Spinal cord (tissue), 9 donors: ENCODE measurements at regions not wholly inside any gene's neighbourhood (a gene's known extent, or its start where the extent isn't known, plus 50 kb on each side); places are given as distances from the start of the nearest gene placed in this dataset.

Experiments used
- DNase-seq, 6 donors: peaks; one replicate each; pipeline versions ENCODE4 v3.0.0 to v3.0.0-alpha.2; 2013 to 2015; ENCODE audit warnings: low spot score in 6 of 6, low read depth in 4 of 6
- H3K27ac ChIP-seq: one replicate; pipeline ENCODE4 v1.5.1; 2013; ENCODE audit warnings: low read depth, low read length, control low read depth
- H3K27me3 ChIP-seq: one replicate; pipeline ENCODE4 v1.6.1; 2013; ENCODE audit warnings: low read length; ENCODE audit not compliant: control insufficient read depth, insufficient read depth
- H3K36me3 ChIP-seq: one replicate; pipeline ENCODE4 v1.6.1; 2013; ENCODE audit warnings: low read length; ENCODE audit not compliant: control insufficient read depth, insufficient read depth
- H3K4me1 ChIP-seq: one replicate; pipeline ENCODE4 v1.6.1; 2013; ENCODE audit warnings: low read length; ENCODE audit not compliant: control insufficient read depth, insufficient read depth
- H3K4me3 ChIP-seq: one replicate; pipeline ENCODE4 v1.5.1; 2013; ENCODE audit warnings: low read depth, low read length, control low read depth
- H3K9me3 ChIP-seq: one replicate; pipeline ENCODE4 v1.6.1; 2013; ENCODE audit warnings: low read length; ENCODE audit not compliant: control insufficient read depth, insufficient read depth
- WGBS: methylation state at CpG from one replicate; pipeline ENCODE4 v1.1.5; 2013; ENCODE audit warnings: missing lambda C conversion rate; ENCODE audit not compliant: insufficient coverage; 5-methylcytosine and 5-hydroxymethylcytosine counted together
- donor health status: healthy.

DNA sequence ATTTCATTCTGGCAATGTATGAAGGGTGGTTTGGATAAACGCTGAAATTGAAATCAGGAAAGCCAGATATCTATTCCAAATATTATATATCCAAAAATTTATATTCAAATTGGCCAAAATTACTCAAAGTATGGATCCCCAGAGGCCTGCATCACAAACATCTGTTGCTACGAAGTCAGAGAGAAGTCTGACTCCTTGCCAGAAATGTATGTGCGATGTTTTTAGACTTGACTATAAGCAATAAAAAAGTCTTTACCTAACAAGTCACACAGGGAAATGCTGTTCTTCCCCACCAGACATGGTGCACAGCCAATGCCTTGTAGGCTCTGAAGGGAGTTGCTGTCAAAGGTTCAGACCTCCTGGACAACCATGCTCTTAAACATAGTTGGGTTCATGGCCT lies 533.1 kb downstream of the OTOL1 start:
- Histone ChIP-seq H3K27me3 (no peaks in the 10 kb centered on the region), H3K4me3 (no peak overlapping the region), H3K36me3 (no peaks in the 10 kb centered on the region), H3K27ac (no peak overlapping the region), H3K4me1 (no peaks in the 10 kb centered on the region), H3K9me3 (no peaks in the 10 kb centered on the region)
- 100% methylated on average over 1 of the region's 3 CpGs for WGBS
- no peak for DNase-seq

DNA sequence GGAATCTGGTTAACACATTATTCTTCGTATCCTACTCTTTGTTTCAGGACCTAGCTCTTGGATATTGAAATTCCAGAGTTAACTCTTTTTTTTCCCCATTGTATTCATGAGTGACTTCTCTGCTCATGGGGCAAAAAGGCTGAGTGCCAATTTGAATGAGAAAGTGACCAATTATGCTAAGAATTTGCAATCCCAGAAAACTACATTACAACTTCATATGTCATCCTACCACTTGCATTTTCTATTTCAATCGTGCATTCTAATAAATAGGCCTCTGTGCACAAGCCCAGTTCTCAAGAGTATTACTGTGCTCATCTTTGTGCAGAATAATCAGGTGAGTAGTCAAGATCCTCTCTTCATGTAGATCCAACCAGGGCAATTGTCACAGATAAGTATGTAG lies 537.8 kb downstream of the OTOL1 start:
- H3K27me3 ChIP-seq: no peaks in the 10 kb centered on the region
- no peak for DNase-seq
- WGBS: no CpG with 5 or more reads among the region's 2 CpGs
- H3K9me3 ChIP-seq: no peaks in the 10 kb centered on the region
- H3K4me3 ChIP-seq: no peak overlapping the region
- no peaks in the 10 kb centered on the region for H3K36me3 ChIP-seq
- no peak overlapping the region for H3K27ac ChIP-seq
- no peaks in the 10 kb centered on the region for H3K4me1 ChIP-seq

DNA sequence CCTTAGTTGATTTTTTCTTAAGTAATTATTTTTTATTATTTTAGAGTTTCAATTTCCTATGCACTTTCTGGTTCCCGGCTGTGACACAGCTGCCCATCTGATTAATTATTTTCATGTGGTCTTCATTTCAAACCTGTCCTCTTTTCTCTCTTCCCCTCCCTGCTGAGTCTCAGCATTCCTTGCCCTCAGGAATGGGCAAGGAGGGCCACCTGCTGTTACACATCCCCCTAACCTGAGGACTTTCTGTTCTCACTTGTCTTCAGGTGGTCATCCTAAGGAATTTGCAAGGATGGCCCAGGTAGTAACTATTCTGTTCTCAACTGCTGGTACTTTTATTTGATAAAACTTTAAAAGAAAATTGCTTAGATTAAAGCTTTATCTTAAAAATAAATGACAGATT lies 545.0 kb downstream of the OTOL1 start:
- DNase-seq: no peak
- H3K4me3 ChIP-seq: no peak overlapping the region
- H3K4me1 ChIP-seq: no peaks in the 10 kb centered on the region
- H3K27ac ChIP-seq: no peak overlapping the region
- no peaks in the 10 kb centered on the region for H3K36me3 ChIP-seq
- WGBS: no CpG with 5 or more reads among the region's 1 CpG
- no peaks in the 10 kb centered on the region for H3K27me3 ChIP-seq
- H3K9me3 ChIP-seq: no peaks in the 10 kb centered on the region

DNA sequence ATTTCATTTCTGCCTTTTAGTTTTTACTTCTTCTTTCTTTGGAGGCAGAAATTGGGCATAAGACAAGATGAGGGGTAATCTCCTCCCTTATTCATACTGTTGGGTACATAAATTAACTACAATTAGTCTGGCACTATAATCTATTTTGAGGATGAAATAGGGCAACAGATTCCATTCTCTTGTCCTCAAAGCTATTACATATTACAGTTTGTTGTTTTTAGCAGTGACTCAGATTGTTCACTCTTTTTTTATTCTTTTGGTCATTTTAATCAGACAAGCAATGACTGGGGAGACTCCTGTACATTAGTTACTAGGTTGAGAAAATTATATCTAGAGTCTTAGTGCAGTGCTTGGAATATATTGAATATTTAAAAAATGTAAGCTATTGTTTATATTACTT lies 556.0 kb downstream of the OTOL1 start:
- Histone ChIP-seq H3K4me3 (no peak overlapping the region), H3K36me3 (no peaks in the 10 kb centered on the region), H3K27ac (no peak overlapping the region), H3K27me3 (no peaks in the 10 kb centered on the region), H3K4me1 (no peaks in the 10 kb centered on the region), H3K9me3 (no peaks in the 10 kb centered on the region)
- DNase-seq: no peak

DNA sequence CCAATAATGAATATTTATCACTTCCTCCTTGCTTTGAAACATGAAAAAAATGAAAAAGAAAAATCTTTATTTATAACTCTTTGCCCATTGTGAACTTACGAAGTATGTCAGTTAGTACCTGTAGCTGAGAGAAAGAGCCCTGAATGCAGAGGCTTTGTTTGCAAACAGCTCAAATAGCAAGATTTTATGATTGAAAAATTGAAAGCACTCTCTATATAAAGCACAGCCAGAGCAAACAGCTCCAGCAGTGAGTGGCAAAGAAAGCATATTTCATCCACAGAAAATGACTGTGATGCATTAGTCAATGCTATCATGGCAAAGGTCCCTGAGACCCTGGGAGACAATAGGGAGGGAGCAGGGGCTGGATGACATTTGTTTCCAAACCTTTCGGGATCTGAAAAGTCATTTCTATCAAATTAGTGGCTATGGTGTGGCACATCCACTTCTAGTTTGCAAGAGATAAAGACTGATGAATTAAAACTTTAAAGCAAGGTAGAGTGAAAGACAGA lies 576.1 kb downstream of the OTOL1 start:
- 100% methylated on average over 1 of the region's 2 CpGs for whole genome bisulfite sequencing
- no peak overlapping the region for H3K4me3 ChIP-seq
- H3K36me3 ChIP-seq: no peaks in the 10 kb centered on the region
- no peak overlapping the region for H3K27ac ChIP-seq
- no peaks in the 10 kb centered on the region for H3K9me3 ChIP-seq
- DNase-seq: peak in 1 of 6 donors; percentile 11
- no peaks in the 10 kb centered on the region for H3K27me3 ChIP-seq
- no peaks in the 10 kb centered on the region for H3K4me1 ChIP-seq

DNA sequence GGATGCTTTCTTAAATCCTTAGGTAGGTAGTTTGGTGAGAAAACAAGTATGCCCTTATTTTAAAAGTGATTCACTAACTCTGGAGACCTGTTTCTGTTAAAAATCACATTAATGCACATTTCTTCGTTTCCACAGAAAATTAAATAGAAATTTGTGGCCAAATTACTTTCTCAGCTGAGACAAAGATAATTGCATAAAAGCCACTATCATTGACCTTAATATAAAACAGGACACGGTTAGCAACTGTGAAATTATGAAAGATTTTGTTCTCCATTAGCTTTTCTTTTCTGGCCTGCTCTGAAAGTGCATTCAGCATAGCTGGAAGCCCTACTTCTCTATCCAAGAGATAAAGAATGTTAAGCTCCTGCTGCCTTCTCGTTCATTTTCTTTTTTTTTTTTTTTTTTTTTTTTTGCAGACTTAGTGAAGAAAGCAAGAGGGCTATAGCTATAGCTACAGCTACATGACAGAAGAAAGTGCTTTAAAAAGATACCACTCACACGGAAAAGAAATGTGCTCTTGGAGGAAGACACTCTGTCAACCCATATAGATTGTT lies 576.9 kb downstream of the OTOL1 start:
- H3K4me3 ChIP-seq: no peak overlapping the region
- WGBS: no CpG with 5 or more reads among the region's 4 CpGs
- no peaks in the 10 kb centered on the region for H3K27me3 ChIP-seq
- DNase-seq: peak in 1 of 6 donors; percentile 26
- no peak overlapping the region for H3K27ac ChIP-seq
- H3K4me1 ChIP-seq: no peaks in the 10 kb centered on the region
- no peaks in the 10 kb centered on the region for H3K9me3 ChIP-seq
- no peaks in the 10 kb centered on the region for H3K36me3 ChIP-seq

DNA sequence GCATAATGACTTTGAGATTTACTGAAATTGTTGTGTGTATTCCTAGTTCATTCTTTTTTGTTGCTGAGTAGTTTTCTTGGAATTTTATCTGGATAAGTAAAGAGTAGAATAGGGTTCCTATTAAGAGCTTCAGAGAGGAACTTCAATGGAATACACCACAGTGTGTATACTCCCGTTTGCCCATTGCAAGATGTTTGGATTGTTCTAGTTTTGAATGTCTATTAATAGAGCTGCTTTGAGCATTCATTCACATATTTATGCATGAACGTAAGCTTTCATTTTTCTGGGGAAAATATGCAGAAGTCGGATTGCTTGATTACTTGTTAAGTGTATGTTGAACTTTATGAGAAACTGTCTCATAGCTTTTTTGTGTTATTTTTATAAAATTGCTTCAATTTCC lies 580.5 kb downstream of the OTOL1 start:
- WGBS: no CpG with 5 or more reads among the region's 3 CpGs
- H3K9me3 ChIP-seq: no peaks in the 10 kb centered on the region

DNA sequence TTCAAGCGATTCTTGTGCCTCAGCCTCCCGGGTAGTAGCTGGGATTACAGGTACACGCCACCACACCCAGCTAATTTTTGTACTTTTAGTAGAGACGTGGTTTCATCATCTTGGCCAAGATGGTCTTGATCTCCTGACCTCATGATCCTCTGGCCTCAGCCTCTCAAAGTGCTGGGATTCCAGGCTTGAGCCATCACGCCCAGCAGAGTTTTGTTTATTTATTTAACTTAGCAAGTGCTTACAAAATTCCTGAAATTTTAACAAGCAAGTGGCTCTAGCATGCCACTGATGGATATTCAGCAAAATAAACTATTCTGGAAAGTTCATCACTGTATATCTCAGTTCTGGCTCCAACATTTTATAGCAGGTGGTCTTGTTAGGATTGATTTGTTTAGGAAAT lies 585.9 kb downstream of the OTOL1 start:
- no peaks in the 10 kb centered on the region for H3K27me3 ChIP-seq
- H3K27ac ChIP-seq: no peak overlapping the region
- no peak overlapping the region for H3K4me3 ChIP-seq
- no peaks in the 10 kb centered on the region for H3K9me3 ChIP-seq
- no peaks in the 10 kb centered on the region for H3K36me3 ChIP-seq
- WGBS: 88% methylated on average over 4 of the region's 5 CpGs
- no peak for DNase-seq
- no peaks in the 10 kb centered on the region for H3K4me1 ChIP-seq

More for the DNA sequence above, 580.5 kb downstream of the OTOL1 start:
- Histone ChIP-seq H3K36me3 (no peaks in the 10 kb centered on the region), H3K4me1 (no peaks in the 10 kb centered on the region), H3K27ac (no peak overlapping the region), H3K4me3 (no peak overlapping the region), H3K27me3 (no peaks in the 10 kb centered on the region)
- no peak for DNase-seq

DNA sequence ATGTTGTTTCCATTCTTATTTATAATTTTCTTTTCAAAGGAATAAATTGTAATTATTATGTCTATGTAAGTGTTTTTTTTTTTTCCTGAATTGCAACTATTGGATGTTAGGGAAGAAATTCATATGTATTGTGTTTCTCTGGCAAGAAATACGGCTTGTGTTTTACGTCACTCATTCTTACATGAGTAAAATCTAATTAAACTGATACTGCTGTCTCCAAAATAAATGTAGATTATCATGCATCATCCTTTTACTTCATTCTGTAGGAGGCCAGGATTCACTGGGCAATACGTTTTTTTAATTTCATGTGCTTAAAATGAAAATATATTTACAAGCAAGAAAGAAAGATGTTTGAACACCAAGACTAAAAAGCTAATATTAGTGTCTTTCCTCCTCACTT lies 590.8 kb downstream of the OTOL1 start:
- Histone ChIP-seq H3K27me3 (no peaks in the 10 kb centered on the region), H3K36me3 (no peaks in the 10 kb centered on the region), H3K4me1 (no peaks in the 10 kb centered on the region), H3K4me3 (no peak overlapping the region), H3K27ac (no peak overlapping the region), H3K9me3 (no peaks in the 10 kb centered on the region)
- DNase-seq: no peak
- no CpG with 5 or more reads among the region's 3 CpGs for WGBS

DNA sequence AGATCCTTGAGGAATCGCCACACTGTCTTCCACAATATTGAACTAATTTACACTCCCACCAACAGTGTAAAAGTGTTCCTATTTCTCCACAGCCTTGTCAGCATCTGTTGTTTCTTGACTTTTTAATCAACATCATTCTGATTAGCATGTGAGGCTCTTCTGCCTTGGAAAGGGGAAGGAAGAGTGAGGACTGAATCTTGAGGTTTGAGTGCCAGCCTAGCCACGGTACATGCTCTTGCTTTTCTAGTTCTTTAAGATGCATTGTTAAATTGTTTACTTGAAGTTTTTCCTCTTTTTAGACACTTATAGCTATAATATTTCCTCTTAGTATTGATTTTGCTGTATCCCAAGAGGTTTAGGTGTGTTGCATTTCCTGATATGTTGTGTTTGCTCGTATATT lies 596.1 kb downstream of the OTOL1 start:
- Histone ChIP-seq H3K36me3 (no peaks in the 10 kb centered on the region), H3K4me3 (no peak overlapping the region), H3K4me1 (no peaks in the 10 kb centered on the region), H3K9me3 (no peaks in the 10 kb centered on the region), H3K27me3 (no peaks in the 10 kb centered on the region), H3K27ac (no peak overlapping the region)
- WGBS: no CpG with 5 or more reads among the region's 3 CpGs
- DNase-seq: no peak
